IgD-negative memory B cell (primary cell): ENCODE measurements at regions not wholly inside any gene's neighbourhood (a gene's known extent, or its start where the extent isn't known, plus 50 kb on each side); places are given as distances from the start of the nearest gene placed in this dataset.

ENCODE experiments used
- H3K27ac Mint-ChIP-seq, 3 donors: one replicate each; pipeline ENCODE4 v1.8.0; 2020 to 2022; ENCODE audit warnings: mild to moderate bottlenecking in 3 of 3, mixed read lengths in 3 of 3, moderate library complexity in 1 of 3
- H3K27me3 Mint-ChIP-seq: one replicate; pipeline ENCODE4 v1.8.0; 2021; ENCODE audit warnings: mixed read lengths
- H3K36me3 Mint-ChIP-seq: one replicate; pipeline ENCODE4 v1.8.0; 2020; ENCODE audit warnings: mild to moderate bottlenecking, mixed read lengths
- H3K4me1 Mint-ChIP-seq, 3 donors: one replicate each; pipeline ENCODE4 v1.8.0; 2020 to 2022; ENCODE audit warnings: mixed read lengths in 3 of 3, mild to moderate bottlenecking in 1 of 3
- H3K4me3 Mint-ChIP-seq, 4 donors: one replicate each; pipeline ENCODE4 v1.8.0; 2020 to 2022; ENCODE audit warnings: mild to moderate bottlenecking in 4 of 4, mixed read lengths in 4 of 4, moderate library complexity in 3 of 4
- H3K9me3 Mint-ChIP-seq, 3 donors: one replicate each; pipeline ENCODE4 v1.8.0; 2020 to 2021; ENCODE audit warnings: mixed read lengths in 3 of 3, mild to moderate bottlenecking in 1 of 3

DNA sequence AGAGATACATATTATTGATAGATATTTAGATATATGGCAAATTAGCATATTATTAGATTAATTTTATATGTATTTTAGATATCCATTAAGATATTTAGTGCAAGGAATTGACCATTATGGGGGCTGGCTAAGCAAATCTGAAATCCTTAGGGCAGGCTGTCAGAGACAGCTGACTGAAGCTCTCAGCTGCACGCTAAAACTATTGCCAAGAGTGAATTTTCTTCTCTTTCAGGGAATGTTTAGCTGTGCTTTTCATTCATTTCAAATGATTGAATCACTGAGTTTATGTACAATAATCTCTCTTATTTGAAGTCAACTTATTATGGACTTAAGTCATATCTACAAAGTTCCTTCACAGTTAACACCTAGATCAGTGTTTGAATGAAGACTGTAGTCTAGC, 566.5 kb downstream of the LRFN5 start:
- H3K4me1 Mint-ChIP-seq = peaks cover 0 to 2% (median 0%) of the 10 kb centered on the region in 3 donors

DNA sequence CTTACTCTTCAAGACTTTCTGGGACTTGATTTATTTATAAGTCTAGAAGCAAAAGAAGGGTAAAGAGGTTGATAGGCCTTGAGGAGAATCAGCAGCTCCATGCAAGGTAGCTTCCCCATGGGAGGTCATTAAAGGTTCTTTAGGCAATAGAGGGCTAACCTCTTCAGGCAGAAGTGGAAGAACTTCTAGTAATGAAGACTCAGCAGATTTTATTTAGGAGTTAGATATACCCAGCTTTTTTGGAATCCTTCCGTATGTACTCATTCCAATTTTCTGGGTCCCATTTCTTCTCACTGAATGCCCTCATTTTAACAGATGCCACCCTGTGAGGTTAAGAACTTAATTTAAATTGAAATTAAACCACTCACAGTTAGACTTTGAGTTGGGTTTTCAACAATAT, 565.6 kb downstream of the LRFN5 start:
- Mint-ChIP-seq H3K4me3 (no peak overlapping the region), H3K27me3 (no peaks in the 10 kb centered on the region), H3K9me3 (peaks cover 0 to 2% (median 1%) of the 10 kb centered on the region in 3 donors)

More for the DNA sequence above, 566.5 kb downstream of the LRFN5 start:
- Mint-ChIP-seq H3K27ac (no peak overlapping the region), H3K4me3 (no peak overlapping the region), H3K9me3 (no peaks in the 10 kb centered on the region), H3K27me3 (no peaks in the 10 kb centered on the region), H3K36me3 (no peaks in the 10 kb centered on the region)

DNA sequence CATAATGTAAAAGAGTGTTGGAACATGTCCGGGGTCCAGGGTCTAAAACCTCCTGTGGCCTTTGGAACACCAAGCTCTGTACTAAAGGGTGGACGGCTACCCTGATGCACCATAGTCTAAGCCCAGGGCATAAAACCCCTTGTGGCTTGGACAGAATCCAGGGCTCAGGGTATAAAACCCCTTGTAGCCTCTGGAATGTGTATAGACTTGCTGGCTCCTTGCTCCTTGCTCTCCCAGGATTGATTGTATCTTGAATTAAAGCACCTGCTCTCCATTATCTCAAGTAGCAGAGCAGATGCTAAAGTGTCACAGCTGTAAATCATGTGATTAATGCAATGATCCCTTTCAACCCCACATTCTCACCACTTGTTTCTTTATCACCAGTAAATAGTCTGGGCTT, 556.5 kb downstream of the LRFN5 start:
- H3K4me3 Mint-ChIP-seq = no peak overlapping the region

More for the DNA sequence above, 565.6 kb downstream of the LRFN5 start:
- no peak overlapping the region for H3K27ac Mint-ChIP-seq
- H3K4me1 Mint-ChIP-seq = peaks cover 0 to 2% (median 0%) of the 10 kb centered on the region in 3 donors
- no peaks in the 10 kb centered on the region for H3K36me3 Mint-ChIP-seq

DNA sequence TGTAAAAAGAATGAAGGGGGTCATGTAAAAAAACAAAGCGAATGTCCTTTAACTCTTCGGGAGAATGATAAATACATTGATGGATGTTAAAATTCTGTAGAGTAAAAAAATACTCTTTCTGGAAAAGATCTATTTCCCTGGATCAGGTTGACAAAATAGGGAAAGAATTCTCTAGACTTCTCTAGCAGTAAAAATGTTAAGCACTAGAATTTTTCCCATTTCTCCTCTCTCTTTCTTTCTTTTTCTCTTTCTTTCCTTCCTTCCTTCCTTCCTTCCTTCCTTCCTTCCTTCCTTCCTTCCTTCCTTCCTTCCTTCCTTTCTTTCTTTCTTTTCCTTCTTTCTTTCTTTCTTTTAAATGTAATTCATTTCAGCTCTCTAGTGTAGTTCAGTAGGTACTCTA, 552.5 kb downstream of the LRFN5 start:
- Mint-ChIP-seq H3K9me3 (no peaks in the 10 kb centered on the region), H3K36me3 (no peaks in the 10 kb centered on the region), H3K27ac (peak overlapping the region in 1 of 3 donors; percentile 60), H3K4me1 (peaks cover 0 to 2% (median under 1%) of the 10 kb centered on the region in 3 donors), H3K4me3 (no peak overlapping the region), H3K27me3 (no peaks in the 10 kb centered on the region)

More for the DNA sequence above, 556.5 kb downstream of the LRFN5 start:
- H3K9me3 Mint-ChIP-seq = peaks cover 0 to 5% (median 2%) of the 10 kb centered on the region in 3 donors
- H3K27me3 Mint-ChIP-seq = no peaks in the 10 kb centered on the region
- H3K27ac Mint-ChIP-seq = no peak overlapping the region
- H3K4me1 Mint-ChIP-seq = peaks cover 0 to 2% (median 2%) of the 10 kb centered on the region in 3 donors
- peaks cover 1% of the 10 kb centered on the region for H3K36me3 Mint-ChIP-seq

DNA sequence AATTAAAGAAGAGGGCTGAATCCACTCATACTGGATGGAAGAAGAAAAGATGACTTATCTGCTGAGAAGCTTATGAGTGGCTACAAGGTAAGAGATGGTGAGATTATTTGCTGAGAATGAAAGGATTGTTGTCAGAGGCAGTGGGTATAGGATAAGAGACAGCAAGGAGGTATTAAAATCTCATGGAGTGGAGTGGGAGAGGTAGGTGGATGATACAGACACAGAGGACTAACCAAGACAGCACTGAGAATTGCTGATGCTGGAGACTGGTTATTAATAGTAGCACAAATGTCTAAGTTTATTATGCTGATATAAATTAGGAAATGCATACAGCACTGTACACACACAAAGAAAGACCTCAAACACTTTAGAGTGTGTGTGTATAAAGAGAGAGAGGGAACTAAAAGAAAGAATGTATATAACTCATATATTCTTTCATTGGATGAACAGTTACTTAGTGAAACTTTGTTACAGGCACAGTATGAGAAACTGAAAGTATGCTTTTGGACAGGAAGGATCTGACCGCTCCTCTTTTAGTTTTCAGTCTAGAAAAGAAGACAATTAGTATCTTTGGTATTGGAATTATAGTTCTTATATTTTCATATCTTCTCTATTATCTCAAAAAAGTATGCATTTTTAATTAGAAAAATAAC, 543.1 kb downstream of the LRFN5 start:
- Mint-ChIP-seq H3K36me3 (no peaks in the 10 kb centered on the region), H3K27me3 (no peaks in the 10 kb centered on the region)

DNA sequence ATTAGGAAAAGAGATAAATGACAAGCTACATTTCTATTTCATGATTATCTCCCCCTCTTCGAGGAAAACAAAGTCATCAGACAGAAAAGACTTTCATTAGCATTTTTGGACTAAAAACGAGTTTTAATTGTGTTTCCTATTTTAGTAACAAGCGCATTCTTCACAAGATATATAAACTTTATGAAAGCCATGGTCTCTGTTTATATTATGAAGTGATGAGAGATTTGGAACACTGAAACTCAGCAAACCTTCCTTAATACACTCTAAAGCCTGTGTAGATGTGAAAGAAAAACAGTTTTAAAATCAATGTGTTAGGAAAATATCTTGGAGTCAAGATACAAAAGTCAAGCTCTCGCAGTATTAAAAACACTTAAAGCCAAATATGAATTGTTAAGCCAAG, 539.1 kb downstream of the LRFN5 start:
- no peaks in the 10 kb centered on the region for H3K27me3 Mint-ChIP-seq
- H3K27ac Mint-ChIP-seq = no peak overlapping the region
- peaks cover 0 to 1% (median 0%) of the 10 kb centered on the region in 3 donors for H3K9me3 Mint-ChIP-seq
- peaks cover 5 to 7% (median 6%) of the 10 kb centered on the region in 3 donors for H3K4me1 Mint-ChIP-seq
- H3K4me3 Mint-ChIP-seq = no peak overlapping the region
- H3K36me3 Mint-ChIP-seq = no peaks in the 10 kb centered on the region

More for the DNA sequence above, 543.1 kb downstream of the LRFN5 start:
- Mint-ChIP-seq H3K27ac (no peak overlapping the region), H3K4me3 (peak overlapping the region in 2 of 4 donors; percentile 58 to 78), H3K4me1 (peaks cover 5 to 7% (median 6%) of the 10 kb centered on the region in 3 donors), H3K9me3 (peaks cover 0 to 3% (median 1%) of the 10 kb centered on the region in 3 donors)

DNA sequence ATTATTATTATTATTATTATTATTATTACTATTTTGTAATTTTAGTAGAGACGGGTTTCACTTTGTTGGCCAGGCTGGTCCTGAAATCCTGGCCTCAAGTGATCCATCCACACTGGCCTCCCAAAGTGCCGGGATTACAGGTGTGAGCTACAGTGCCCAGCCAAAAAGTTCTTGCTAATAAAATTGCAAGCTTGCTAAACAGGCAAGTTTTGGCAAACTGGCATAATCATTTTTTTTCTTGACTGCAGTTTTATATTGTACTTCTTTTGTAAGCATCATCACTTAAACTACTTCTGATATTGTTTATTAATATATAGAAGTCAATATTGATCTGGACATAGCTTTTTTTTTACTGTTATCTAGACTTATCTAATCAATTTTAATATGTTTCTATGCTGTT, 536.4 kb downstream of the LRFN5 start:
- H3K9me3 Mint-ChIP-seq = peaks cover 0 to 1% (median 0%) of the 10 kb centered on the region in 3 donors
- no peak overlapping the region for H3K27ac Mint-ChIP-seq
- no peaks in the 10 kb centered on the region for H3K36me3 Mint-ChIP-seq
- no peak overlapping the region for H3K4me3 Mint-ChIP-seq
- H3K27me3 Mint-ChIP-seq = no peaks in the 10 kb centered on the region
- H3K4me1 Mint-ChIP-seq = peaks cover 0 to 5% (median 0%) of the 10 kb centered on the region in 3 donors

DNA sequence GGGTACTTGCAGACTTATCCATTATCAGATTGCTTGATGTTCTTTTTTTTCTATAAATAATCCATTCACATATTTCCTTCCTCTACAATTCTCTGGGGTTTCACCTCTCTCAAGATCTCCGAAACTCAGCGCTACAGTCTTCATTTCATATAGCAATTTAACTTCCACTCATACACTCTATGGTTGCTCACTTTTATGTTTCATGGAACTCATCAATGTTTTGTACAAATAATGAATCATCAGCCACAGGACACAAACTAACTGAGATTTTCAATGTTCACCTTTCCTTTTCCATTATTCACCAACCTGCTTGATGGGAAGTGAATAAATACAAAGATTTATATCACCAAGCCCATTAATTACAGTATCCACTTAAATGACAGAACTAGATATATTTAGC, 534.7 kb downstream of the LRFN5 start:
- H3K36me3 Mint-ChIP-seq = no peaks in the 10 kb centered on the region
- H3K27ac Mint-ChIP-seq = no peak overlapping the region
- H3K27me3 Mint-ChIP-seq = no peaks in the 10 kb centered on the region
- H3K4me1 Mint-ChIP-seq = peaks cover 0 to 5% (median 0%) of the 10 kb centered on the region in 3 donors
- H3K4me3 Mint-ChIP-seq = no peak overlapping the region
- H3K9me3 Mint-ChIP-seq = peaks cover 0 to 1% (median 0%) of the 10 kb centered on the region in 3 donors

DNA sequence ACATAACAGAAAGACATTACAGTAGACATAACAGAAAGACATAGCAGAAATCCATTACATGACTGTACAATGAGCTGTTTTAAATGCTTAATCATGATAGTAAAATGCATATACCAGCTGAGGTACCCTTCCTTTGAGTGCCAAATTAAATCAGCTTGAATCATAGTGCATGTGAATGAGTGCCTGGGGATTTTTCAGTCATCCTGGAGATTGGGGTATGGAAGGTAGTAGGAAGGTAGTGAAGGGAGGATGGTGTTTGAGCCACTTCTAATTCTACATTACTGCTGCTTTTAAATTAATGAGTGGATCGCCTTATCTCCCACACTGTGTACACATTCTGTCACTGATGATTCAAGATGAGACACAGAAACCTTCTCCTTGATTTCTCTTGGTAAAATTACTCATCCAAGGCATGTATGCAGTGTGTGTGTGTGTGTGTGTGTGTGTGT, 534.2 kb downstream of the LRFN5 start:
- H3K9me3 Mint-ChIP-seq = peaks cover 0 to 1% (median 0%) of the 10 kb centered on the region in 3 donors
- H3K4me1 Mint-ChIP-seq = peaks cover 0 to 6% (median 2%) of the 10 kb centered on the region in 3 donors
- no peak overlapping the region for H3K27ac Mint-ChIP-seq
- no peak overlapping the region for H3K4me3 Mint-ChIP-seq
- no peaks in the 10 kb centered on the region for H3K27me3 Mint-ChIP-seq
- no peaks in the 10 kb centered on the region for H3K36me3 Mint-ChIP-seq

DNA sequence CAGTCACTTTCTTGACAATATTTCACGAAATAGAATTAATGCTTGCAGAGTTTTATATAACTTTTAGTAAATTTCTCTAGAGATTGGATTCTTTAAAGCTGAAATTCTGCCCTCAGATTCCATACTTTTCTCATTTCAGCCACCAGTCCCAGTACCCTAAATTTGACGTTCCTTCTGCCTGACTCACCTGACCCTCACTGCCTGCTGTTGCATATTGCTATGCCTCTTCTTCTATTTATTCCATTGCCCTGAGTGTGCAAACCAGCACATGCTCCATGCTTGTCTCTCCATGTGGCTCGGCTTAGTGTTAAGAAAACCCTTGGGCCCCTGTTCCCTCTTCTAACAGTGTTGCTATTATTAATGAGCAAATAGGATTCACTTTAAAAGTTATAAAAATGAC, 533.3 kb downstream of the LRFN5 start:
- Mint-ChIP-seq H3K9me3 (no peaks in the 10 kb centered on the region), H3K36me3 (no peaks in the 10 kb centered on the region), H3K27ac (no peak overlapping the region), H3K4me3 (no peak overlapping the region), H3K4me1 (peaks cover 2 to 9% (median 6%) of the 10 kb centered on the region in 3 donors), H3K27me3 (no peaks in the 10 kb centered on the region)

DNA sequence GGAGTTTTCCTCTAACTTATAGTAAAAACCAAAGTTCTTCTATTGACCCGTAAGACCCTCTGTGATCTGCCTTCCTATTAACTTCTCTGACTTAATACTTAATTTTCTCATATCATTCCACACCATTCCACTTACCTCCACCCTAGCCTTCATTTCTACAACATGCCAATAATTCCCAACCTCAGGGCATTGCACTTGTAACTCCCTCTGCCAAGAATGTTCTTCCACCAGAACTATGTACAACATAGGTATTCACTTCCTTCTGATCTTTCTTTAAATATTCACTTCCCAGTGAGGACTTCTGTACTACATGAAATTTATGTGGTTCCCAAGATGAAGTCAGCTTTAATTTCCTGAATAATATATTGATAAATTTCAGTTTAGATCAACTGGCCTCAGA, 531.7 kb downstream of the LRFN5 start:
- Mint-ChIP-seq H3K4me3 (no peak overlapping the region), H3K4me1 (peaks cover 2 to 9% (median 6%) of the 10 kb centered on the region in 3 donors), H3K36me3 (no peaks in the 10 kb centered on the region), H3K27me3 (no peaks in the 10 kb centered on the region), H3K9me3 (no peaks in the 10 kb centered on the region), H3K27ac (no peak overlapping the region)

DNA sequence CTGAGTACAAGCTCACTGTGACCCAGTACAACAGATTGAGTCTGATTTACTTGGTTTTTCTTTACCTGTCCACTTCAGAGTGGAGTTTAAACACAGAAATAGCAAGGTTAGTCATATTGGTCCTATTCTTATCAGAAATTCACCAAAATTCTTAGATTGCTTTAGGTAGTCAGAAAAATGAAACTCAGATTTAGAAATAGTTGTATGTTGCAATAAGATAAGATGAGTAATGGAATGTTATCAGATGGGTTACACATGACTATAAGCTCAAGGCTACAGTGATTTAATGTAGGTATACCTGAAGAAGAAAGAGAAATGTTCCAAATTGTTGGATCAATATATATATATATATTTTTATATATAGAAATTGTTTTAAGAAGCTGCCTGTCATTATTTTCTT, 524.1 kb downstream of the LRFN5 start:
- Mint-ChIP-seq H3K4me1 (peaks cover 3 to 4% (median 4%) of the 10 kb centered on the region in 3 donors), H3K36me3 (peaks cover 5% of the 10 kb centered on the region)

DNA sequence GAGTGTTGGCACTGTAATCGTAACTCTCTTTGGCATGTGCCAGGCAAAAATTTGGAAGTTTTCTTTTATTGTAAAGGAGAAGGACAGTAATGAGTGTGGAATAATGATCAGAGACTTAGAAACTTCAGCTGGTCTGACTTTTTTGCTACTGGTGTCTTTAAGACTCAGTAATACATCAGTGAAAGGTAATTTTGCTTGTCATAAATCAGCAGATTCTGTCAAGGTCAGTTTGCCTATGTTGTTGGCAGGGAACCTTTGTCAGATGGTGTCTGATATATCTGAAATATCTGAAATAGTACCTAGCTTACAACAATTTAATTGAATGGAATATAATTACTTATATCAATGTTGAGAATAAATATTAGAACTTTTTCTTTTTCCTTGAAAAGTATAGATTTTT, 516.9 kb downstream of the LRFN5 start:
- no peaks in the 10 kb centered on the region for H3K27me3 Mint-ChIP-seq
- no peak overlapping the region for H3K4me3 Mint-ChIP-seq
- no peak overlapping the region for H3K27ac Mint-ChIP-seq
- peaks cover 5 to 6% (median 6%) of the 10 kb centered on the region in 3 donors for H3K4me1 Mint-ChIP-seq
- peaks cover 0 to 8% (median 4%) of the 10 kb centered on the region in 3 donors for H3K9me3 Mint-ChIP-seq
- H3K36me3 Mint-ChIP-seq = peaks cover 5% of the 10 kb centered on the region

More for the DNA sequence above, 524.1 kb downstream of the LRFN5 start:
- Mint-ChIP-seq H3K4me3 (no peak overlapping the region), H3K27me3 (no peaks in the 10 kb centered on the region), H3K27ac (no peak overlapping the region), H3K9me3 (peaks cover 0 to 4% (median 0%) of the 10 kb centered on the region in 3 donors)

DNA sequence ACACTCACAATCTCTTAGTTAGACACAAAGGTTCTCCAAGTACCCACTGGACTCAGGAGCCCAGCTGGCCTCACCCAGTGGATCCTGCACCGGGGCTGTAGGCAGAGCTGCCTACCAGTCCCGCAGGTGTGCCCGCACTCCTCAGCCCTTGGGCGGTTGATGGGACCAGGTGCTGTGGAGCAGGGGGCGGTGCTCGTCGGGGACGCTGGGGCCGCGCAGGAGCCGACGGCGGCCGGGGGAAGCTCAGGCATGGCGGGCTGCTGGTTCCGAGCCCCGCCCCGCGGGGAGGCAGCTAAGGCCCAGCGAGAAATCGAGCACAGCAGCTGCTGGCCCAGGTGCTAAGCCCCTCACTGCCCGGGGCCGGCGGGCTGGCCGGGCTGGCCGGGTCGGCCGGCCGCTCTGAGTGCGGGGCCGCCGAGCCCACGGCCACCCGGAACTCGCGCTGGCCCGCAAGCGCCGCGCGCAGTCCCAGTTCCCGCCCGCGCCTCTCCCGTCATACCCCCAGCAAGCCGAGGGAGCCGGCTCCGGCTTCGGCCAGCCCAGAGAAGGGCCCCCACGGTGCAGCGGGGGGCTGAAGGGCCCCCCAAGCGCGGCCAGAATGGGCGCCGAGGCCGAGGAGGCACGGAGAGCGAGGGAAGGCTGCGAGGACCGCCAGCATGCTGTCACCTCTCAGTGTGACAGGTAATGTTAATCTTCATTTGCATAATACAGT, 506.8 kb downstream of the LRFN5 start:
- peaks cover 5 to 13% (median 6%) of the 10 kb centered on the region in 3 donors for H3K4me1 Mint-ChIP-seq
- H3K36me3 Mint-ChIP-seq = peaks cover 2% of the 10 kb centered on the region
- H3K4me3 Mint-ChIP-seq = peak overlapping the region in 1 of 4 donors; percentile 49
- H3K27me3 Mint-ChIP-seq = no peaks in the 10 kb centered on the region
- H3K27ac Mint-ChIP-seq = no peak overlapping the region
- peaks cover 0 to 5% (median 2%) of the 10 kb centered on the region in 3 donors for H3K9me3 Mint-ChIP-seq

DNA sequence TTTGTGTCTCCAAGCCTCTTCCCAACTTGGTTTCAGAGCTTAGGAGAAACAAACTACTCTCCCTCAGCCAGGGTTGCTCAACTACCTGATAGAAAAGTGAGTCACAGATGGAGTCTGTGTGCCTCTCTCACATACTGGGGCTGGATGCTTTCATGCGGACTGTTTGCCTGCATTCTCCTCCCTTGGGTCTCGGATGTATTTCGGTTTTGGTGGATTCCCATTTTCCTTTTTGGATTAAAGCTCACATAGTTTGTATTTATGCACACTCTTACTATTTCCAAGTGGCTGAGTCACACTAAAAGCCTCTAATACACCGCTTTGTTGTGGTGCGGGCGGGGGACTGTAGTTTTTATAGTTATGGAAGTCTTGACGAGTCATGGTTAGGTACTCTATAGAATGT, 505.4 kb downstream of the LRFN5 start:
- Mint-ChIP-seq H3K4me3 (peak overlapping the region in 1 of 4 donors; percentile 12), H3K36me3 (peaks cover 2% of the 10 kb centered on the region), H3K4me1 (peaks cover 6 to 13% (median 7%) of the 10 kb centered on the region in 3 donors), H3K27me3 (no peaks in the 10 kb centered on the region), H3K9me3 (peaks cover 0 to 5% (median 2%) of the 10 kb centered on the region in 3 donors), H3K27ac (no peak overlapping the region)
